Umbilical cord (tissue), 1 donor: ENCODE measurements at regions not wholly inside any gene's neighbourhood (a gene's known extent, or its start where the extent isn't known, plus 50 kb on each side); places are given as distances from the start of the nearest gene placed in this dataset.

Source experiments
- DNase-seq: peaks from one replicate; pipeline ENCODE4 v3.0.0-alpha.2; 2015; ENCODE audit warnings: low spot score

DNA sequence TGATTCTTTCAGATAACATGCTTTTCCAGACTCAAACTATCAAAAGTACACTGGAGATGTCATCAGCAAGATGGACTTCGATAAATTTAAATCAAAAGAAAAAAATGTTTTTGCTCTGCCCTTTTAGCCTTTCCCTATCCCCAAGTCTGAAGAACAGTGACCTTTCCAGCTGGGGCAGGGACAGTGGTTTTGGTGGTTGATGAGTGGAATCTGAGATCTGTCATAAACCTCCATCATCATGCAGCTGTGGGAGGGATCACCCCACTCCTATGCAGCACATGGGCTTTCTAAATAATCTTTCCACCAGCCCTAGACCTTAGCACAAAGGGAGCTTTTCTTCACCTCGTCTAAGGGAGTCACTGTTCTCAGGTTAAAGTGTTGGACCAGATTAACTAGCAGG, 869.5 kb upstream of the SOX9 start:
- no peak for DNase-seq

DNA sequence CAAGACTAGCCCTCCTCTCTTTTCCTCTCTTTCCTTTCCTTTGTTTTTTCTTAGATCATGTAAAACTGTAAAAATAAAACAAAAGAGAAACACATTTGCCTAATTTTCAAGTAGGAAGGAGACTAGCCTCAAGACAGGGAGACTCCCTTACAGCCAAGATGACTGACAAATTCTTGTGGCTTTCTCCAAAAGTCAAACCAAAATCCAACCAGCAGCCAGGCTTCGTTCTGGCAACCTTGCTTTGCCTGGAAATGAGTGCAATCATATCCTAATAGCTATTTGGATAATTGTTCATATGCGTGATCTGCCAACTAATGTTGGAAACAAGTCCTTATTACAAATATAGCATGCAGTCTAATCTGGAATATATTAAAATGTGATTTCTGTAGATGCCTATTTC, 868.9 kb upstream of the SOX9 start:
- DNase-seq = no peak

DNA sequence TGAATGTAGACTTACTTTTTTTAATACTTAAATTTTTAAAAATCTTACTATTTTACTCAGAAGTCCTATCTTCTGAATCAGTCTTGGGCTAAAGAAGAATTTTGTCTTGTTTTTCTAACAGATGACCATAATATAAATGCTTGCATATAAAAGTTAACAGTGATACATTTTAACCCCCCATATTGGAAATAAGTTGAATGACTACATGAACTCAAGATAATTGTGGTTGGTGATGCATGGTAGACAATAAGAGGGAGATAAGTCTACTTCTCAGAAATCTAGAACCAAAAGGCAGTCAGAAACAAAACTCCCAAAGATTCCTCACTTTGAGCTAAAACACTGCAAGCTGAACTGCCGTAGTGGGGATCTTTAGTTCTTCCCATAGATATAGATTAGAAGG, 868.4 kb upstream of the SOX9 start:
- no peak for DNase-seq

DNA sequence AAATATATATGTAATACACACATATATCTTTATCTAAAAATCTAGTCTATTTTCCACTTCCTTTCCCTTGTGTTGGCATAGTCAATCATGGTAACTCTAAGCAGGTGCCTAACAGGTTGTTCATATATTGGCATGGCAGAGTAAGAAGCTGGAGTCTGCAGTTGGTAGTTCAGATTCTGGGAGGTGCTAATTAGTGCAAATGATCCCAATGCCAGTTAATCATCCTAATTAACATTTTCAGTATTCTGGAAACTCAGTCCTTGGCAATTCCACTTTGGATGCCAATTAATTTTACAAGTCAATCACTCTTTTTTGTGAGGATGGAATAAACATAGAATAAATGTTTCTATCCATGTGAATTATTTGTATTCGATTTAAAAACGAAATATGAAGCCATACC, 863.7 kb upstream of the SOX9 start:
- no peak for DNase-seq

DNA sequence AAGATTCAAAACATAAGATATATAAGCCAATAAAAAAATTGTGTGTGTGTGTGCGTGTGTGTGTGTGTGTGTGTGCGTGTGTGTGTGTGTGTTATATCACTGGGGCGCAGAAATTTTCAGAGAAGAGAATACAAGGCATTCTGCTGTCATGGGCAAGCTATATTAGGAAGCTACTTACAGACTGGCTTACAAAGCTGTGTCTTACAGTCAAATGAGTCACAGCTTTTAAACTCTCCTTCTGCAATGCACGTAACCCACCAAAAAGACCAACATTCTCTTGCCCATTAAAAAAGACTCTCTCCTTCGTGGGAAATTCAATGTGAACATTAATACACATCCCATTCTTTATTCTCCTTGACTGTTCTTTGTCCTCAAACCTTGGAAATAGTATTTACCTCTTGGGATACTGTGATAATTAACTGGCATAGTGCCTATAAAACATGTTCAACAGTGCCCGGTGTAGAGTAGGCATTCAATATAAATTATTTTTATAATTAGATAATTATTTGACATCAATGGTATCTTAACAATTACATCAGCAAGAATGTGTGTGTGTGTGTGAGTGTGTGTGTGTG, 860.4 kb upstream of the SOX9 start:
- peak; percentile 22 for DNase-seq

GRCh38 chr17:71262586-71262985, 858.2 kb upstream of the SOX9 start:
- no peak for DNase-seq

- no peak for DNase-seq
Observed at GRCh38 chr17:71267668-71268067, 853.2 kb upstream of the SOX9 start.

GRCh38 chr17:71269201-71269600, 851.6 kb upstream of the SOX9 start:
- no peak for DNase-seq

DNA sequence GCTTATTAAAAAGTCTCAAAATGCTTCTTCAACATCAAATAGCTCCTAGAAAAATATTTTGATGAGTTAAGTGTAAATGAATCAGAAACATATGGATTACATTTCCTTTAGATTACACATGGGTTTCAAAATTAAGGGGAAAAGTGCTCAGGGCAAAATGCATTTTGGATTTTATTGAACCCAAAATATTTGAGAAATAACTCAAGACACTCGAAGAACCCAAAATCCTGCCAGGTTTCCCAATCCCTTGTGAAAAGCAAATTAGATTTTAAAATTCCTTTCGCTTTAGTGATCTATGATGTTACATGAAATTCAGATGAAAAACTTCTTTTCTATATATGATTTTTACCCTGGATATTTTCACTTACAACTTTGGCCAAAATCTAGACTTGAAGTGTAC, 847.4 kb upstream of the SOX9 start:
- DNase-seq = no peak

GRCh38 chr17:71276079-71276478, 844.7 kb upstream of the SOX9 start:
- DNase-seq = no peak

GRCh38 chr17:71283486-71283885, 837.3 kb upstream of the SOX9 start:
- no peak for DNase-seq

DNA sequence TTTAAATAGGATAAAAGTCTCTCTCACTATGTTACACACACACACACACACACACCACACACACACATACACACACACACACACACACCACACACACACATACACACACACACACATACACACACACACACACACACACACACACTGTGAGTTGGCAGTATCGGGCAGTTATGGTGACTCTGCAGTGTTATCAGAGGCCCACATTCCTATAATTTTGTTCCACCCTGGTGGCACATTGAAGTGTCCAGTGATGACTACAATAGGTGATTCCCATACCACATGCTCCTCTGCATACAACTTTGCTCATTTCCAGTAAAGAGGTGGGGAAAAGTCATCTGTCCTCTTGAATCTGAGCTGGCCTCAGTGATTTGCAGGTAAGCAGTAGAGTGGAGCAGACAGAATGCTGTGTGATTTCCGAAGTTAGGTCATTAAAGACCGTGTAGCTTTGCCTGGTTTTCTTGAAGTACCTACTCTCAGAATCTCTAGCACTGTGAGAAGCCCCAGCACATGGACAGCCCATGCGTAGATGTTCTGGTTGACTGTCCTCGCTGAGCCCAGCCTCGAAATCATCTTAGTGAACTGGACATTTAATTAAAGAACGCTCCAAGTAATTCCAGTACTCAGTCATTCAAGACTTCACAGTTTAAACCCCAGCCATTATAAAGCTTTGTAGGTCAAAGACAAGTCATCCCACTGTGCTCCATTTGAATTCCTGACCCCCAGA, 836.6 kb upstream of the SOX9 start:
- DNase-seq = no peak

DNA sequence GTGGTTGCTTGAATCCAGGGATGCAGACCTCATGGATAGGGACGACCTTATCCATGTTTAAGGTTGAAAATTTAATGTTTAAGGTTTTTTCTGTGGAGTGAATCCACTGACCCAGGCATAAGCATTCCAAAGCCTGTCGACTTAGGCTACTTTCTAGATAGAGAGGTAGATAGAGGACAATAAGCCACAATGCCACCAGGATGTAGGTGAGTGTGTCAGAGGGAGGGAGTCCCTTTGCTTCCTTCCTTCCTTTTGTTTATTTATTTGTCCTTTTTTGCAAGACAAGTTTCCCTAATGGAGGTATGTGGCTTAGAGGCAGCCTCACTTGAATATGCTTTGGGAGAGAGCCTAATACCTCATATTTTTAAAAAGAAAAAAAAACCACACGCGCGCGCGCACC, 834.2 kb upstream of the SOX9 start:
- no peak for DNase-seq

DNA sequence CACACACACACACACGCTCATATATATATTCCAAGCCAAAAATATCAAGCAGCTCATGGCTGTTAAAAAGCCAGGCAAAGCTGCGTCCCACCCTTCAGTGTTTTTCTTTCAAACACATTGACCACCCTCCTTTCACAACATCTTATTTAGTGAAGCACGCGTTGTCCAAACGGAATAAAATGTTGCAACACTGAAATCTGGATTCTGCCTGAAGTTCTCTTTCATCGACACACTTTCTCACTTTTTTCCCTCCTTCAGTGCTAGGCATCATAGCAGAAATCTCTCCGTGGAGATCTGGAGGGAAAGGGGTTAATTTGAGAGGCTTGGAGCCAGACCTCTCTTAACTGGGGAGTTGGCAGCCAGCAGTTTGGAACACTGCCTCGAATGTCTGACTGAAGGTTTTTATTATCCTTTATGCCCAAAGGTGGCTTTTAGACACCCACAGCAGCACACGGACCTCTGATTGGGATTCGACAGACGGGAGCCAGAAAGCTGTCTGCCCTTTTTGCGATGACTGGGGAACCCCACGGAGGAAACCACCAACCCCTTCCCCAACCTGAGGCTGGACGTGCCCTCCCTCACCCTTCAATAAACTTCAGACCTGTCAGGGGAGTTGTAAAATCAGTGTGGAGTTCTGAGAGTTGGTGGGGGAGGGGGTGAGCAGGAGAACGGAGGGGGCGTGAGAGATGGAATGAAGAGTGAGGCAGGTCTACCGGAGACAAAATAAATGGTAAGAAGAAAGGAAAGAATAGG, 833.6 kb upstream of the SOX9 start:
- DNase-seq = no peak

DNA sequence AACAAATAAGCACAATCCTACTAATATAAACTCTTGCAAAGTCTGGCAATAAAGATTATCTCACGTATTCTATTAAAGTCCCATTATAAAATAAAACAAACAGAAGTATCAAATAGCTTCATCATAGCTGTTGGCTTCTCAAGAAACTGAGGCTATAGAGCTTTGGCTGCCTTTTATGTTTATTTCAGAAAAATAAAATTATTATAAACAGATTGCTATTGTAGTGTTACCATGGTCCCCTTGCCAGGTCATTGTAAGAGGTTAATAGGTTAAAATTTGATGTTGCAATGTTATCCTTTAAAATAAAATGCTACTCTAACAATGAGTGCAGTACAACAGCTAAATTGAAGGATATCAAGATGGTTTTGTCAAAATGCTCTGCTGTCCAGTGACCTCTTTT, 828.8 kb upstream of the SOX9 start:
- DNase-seq = no peak

- no peak for DNase-seq
Observed at GRCh38 chr17:71296005-71296404, 824.8 kb upstream of the SOX9 start.

DNA sequence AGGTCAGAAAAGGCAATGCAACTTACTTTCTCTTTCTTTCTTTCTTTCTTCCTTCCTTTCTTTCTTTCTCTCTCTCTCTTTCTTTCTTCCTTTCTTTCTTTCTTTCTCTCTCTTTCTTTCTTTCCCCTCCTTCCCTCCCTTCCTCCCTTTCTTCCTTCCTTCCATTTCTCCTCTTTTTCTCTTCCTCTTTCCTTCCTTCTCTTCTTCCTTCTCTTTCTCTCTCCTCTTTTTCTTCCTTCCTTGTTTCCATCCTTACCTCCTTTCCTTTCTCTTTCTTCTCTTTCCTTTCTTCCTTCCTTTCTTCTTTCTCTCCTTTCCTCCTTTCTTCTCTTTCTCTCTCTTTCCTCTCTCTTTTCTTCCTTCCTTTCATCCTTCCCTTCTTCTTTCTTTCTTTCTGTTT, 819.8 kb upstream of the SOX9 start:
- no peak for DNase-seq

GRCh38 chr17:71302721-71303549, 817.9 kb upstream of the SOX9 start:
- no peak for DNase-seq

DNA sequence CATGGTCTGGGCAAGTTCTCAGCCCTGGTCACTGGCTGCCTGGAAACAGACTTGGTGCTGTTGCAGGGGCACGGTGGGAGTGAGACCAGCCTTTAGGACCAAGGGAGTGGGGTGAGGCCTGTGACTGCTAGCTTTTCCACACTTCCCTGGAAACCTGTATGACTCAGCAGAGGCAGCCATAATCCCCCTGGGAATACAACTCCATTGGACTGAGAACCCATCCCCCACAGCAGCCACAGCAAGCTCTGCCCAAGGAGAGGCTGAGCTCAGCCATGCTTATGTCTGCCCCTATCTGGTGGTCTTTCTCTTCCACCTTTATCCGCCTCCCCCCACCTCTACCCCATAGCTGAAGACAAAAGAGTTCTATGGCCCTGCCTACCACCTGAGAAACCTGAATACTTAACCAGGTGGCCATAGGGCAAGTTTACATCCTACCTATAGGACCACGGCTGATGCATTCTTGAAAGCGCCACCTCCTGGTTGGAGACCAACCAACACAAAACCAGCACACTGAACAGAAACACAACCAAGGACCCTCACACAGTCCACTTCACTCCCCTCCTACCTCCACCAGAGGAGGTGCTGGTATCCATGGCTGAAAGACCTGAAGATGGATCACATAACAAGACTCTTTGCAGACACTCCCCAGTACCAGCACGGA, 816.2 kb upstream of the SOX9 start:
- DNase-seq = no peak

DNA sequence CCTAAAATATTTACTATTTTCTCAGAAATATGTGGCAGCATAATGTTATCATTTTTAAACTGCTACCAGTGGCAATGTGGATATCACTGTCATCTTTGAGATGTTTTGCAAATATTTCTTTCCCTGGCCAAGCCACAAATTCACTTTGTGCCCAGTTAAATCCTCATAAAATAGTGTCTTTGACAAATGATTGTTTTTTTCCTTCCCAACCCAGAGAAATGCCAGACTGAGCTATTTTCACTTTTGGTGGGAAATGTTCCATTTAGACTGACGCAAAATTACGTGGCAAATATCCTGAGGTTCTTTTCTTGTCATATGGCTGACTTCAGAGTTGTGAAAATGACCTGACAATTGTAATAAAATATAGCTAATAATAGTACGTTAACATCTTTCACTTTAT, 807.0 kb upstream of the SOX9 start:
- no peak for DNase-seq

GRCh38 chr17:71315568-71315967, 805.3 kb upstream of the SOX9 start:
- DNase-seq = no peak
